ENCODE measurements at regions not wholly inside any gene's neighbourhood (a gene's known extent, or its start where the extent isn't known, plus 50 kb on each side); places are given as distances from the start of the nearest gene placed in this dataset.
"Not testable (repeated sequence)": the region's sequence is repeated elsewhere in the genome, so short reads cannot be mapped to it uniquely, and the experiment has no call there.

DNA sequence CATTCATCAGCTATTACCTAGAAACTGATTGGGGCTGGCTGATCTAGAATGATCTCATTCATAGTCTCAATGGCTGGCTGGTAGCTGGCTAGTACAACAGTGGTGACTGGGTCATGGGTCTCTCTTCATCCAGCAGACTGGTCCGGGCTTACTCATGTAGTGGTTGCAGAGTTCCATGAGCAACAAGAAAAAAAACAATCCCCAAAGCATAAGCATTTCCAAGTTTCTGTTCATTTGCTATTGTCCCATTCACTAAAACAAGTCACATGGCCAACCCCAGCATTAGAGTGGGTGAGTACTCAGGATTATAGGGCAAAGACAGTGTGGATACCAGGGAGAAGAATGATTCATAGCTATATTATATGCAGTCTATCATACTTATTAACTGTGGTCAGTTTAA, 85.2 kb upstream of the SEMA3C start:
- intact Hi-C loops (cut with DNase I; ENCODE audit: low total_unique reads): no loop called here
- WGBS, 2 donors: 63 to 94% methylated on average over 1 of the region's 1 CpG
- TF ChIP-seq POLR2A (IDR thresholded peaks at IDR 0.05): no peak
- TF ChIP-seq CTCF (IDR thresholded peaks at IDR 0.05): no peak

DNA sequence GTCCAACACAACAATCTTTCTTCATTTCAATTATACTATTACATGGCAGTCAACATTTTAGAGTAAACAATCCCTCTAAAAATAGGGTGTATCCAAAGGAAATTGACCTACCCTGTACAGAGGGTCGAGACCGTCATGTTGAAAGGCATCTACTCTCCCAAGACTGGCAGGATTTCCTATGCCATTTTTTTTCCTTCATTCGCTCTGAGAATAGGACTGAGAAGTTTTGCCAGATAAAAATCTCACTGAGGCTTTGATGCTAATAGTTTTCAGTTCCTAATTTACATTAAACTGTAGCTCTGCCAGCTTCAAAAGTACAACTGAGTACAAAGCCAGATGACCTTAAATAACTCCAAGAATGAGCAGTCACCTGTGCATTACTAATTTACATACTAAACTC, 84.5 kb upstream of the SEMA3C start:
- intact Hi-C loops (cut with DNase I; ENCODE audit: low total_unique reads): no loop called here
- TF ChIP-seq POLR2A (IDR thresholded peaks at IDR 0.05) (no peak), CTCF (IDR thresholded peaks at IDR 0.05) (no peak)
- DNase-seq (ENCODE audit: low spot score in 2 of 2): no peak
- 40 to 46% methylated on average over 3 of the region's 3 CpGs for WGBS, 2 donors
- H3K4me3 ChIP-seq (ENCODE audit: low read depth, poor library complexity, severe bottlenecking): no peak overlapping the region

More for the DNA sequence above, 85.2 kb upstream of the SEMA3C start:
- no peak for DNase-seq (ENCODE audit: low spot score in 2 of 2)
- H3K4me3 ChIP-seq (ENCODE audit: low read depth, poor library complexity, severe bottlenecking): no peak overlapping the region

- DNase-seq (ENCODE audit: low spot score in 2 of 2): no peak
- no peak overlapping the region for H3K4me3 ChIP-seq (ENCODE audit: low read depth, poor library complexity, severe bottlenecking)
- intact Hi-C loops (cut with DNase I; ENCODE audit: low total_unique reads): no loop called here
- no peak for TF ChIP-seq POLR2A (IDR thresholded peaks at IDR 0.05)
- no peak for TF ChIP-seq CTCF (IDR thresholded peaks at IDR 0.05)
Measured at GRCh38 chr7:81002421-81002820, 83.6 kb upstream of the SEMA3C start.

DNA sequence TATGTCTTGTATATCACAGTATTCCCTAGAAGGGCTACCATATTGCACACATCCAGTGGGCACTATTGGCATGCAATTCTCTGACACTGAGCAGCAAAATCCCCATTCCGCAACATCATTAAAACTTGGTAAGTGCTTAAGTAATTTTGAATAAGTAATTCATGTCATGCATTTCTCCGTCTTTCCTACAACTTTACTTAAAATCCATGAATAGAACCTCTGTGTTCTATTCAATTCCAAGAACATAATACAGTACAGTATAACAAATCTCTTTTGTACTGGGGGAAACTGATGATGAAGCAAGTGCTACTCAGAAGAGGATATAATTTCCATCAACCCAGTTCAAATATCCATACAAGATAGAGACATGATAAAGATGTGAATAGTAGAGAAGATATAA, 80.9 kb upstream of the SEMA3C start:
- WGBS, 2 donors: 91 to 92% methylated on average over 2 of the region's 2 CpGs
- H3K4me3 ChIP-seq (ENCODE audit: low read depth, poor library complexity, severe bottlenecking): no peak overlapping the region
- intact Hi-C loops (cut with DNase I; ENCODE audit: low total_unique reads): no loop called here
- TF ChIP-seq CTCF (IDR thresholded peaks at IDR 0.05) (no peak), POLR2A (IDR thresholded peaks at IDR 0.05) (no peak)
- no peak for DNase-seq (ENCODE audit: low spot score in 2 of 2)

GRCh38 chr7:80999100-80999499, 80.2 kb upstream of the SEMA3C start:
- no peak for DNase-seq (ENCODE audit: low spot score in 2 of 2)
- no peak overlapping the region for H3K4me3 ChIP-seq (ENCODE audit: low read depth, poor library complexity, severe bottlenecking)
- TF ChIP-seq CTCF (IDR thresholded peaks at IDR 0.05) (no peak), POLR2A (IDR thresholded peaks at IDR 0.05) (no peak)
- intact Hi-C loops (cut with DNase I; ENCODE audit: low total_unique reads): no loop called here
- 83 to 84% methylated on average over 3 of the region's 3 CpGs for WGBS, 2 donors

DNA sequence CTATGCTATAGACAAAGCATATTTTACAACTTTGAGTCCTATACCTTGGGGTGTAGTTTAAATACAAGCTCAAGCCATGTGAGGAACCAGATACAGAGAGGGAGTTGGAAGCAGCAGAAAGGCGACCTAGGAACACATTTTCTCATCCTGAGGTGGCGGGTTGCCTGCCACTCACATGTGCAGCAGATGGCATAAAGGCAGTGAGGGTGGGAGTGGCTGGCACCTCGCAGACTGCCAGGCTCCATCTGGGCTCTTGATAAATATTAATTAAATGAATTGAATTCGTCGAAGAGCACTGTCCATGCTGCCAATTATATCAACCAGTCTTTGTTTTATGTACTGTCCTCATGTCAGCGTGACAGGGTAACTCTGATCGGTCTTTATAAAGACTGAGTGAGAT, 79.0 kb upstream of the SEMA3C start:
- intact Hi-C loops (cut with DNase I; ENCODE audit: low total_unique reads): no loop called here
- WGBS, 2 donors: 65 to 66% methylated on average over 7 of the region's 7 CpGs

DNA sequence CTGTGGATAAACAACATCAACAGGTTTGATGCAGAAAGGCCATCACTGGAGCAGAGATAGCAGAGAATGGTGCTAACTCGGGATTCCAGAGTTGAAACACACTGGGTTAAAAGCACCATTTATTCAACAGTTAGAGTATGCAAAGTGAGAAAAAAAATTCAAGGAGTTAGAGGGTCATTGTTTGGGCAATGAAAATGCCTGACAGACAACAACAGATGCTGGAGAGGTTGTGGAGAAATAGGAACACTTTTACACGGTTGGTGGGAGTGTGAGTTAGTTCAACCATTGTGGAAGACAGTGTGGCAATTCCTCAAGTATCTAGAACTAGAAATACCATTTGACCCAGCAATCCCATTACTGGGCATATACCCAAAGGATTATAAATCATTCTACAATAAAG, 77.4 kb upstream of the SEMA3C start:
- H3K4me3 ChIP-seq (ENCODE audit: low read depth, poor library complexity, severe bottlenecking); intact Hi-C loops (cut with DNase I; ENCODE audit: low total_unique reads); DNase-seq (ENCODE audit: low spot score in 2 of 2): not testable (repeated sequence)
- 93 to 96% methylated on average over 2 of the region's 2 CpGs for WGBS, 2 donors

More for the DNA sequence above, 79.0 kb upstream of the SEMA3C start:
- TF ChIP-seq POLR2A (IDR thresholded peaks at IDR 0.05) (no peak), CTCF (IDR thresholded peaks at IDR 0.05) (no peak)
- no peak for DNase-seq (ENCODE audit: low spot score in 2 of 2)
- no peak overlapping the region for H3K4me3 ChIP-seq (ENCODE audit: low read depth, poor library complexity, severe bottlenecking)
